Ovary (tissue), 7 donors: ENCODE measurements at regions not wholly inside any gene's neighbourhood (a gene's known extent, or its start where the extent isn't known, plus 50 kb on each side); places are given as distances from the start of the nearest gene placed in this dataset.

Experiments used
- DNase-seq, 5 donors: peaks; one replicate each; pipeline ENCODE4 v3.0.0-alpha.2; 2019 to 2020
- H3K27ac ChIP-seq, 2 donors: fragments of 200-600 bp; one replicate each; pipeline versions ENCODE4 v1.5.1 to v1.8.0; 2019 to 2022
- H3K27me3 ChIP-seq: fragments of 200-600 bp; one replicate; pipeline ENCODE4 v1.8.0; 2022
- H3K36me3 ChIP-seq: fragments of 200-600 bp; sonication (generic); one replicate; pipeline ENCODE4 v1.5.1; 2019
- H3K4me1 ChIP-seq: one replicate; pipeline ENCODE4 v1.8.1; 2013; ENCODE audit warnings: mild to moderate bottlenecking, moderate library complexity; ENCODE audit not compliant: insufficient read depth
- H3K4me3 ChIP-seq: fragments of 200-600 bp; sonication (generic); one replicate; pipeline ENCODE4 v1.5.1; 2017
- H3K9me3 ChIP-seq, 2 donors: fragments of 200-600 bp in 1 of 2; sonication (generic) in 1 of 2; one replicate each; pipeline versions ENCODE4 v1.5.1 to v1.8.1; 2013 to 2019; ENCODE audit warnings: mild to moderate bottlenecking in 1 of 2, moderate library complexity in 1 of 2
- CTCF ChIP-seq, 3 donors: fragments of 450-650 bp in 2 of 3; fragments of 200-600 bp in 1 of 3; IDR thresholded peaks; one replicate each; pipeline versions ENCODE4 v1.5.1 to v1.8.0; 2016 to 2022; ENCODE audit warnings: antibody characterized with exemption in 3 of 3, mild to moderate bottlenecking in 1 of 3
- EP300 ChIP-seq: sonication (generic); formaldehyde crosslinking; IDR thresholded peaks from one replicate; pipeline ENCODE4 v1.6.1; 2017; ENCODE audit warnings: antibody characterized with exemption
- POLR2A ChIP-seq: fragments of 450-650 bp; IDR thresholded peaks from one replicate; pipeline ENCODE4 v1.6.1; 2017; ENCODE audit warnings: antibody characterized with exemption, mild to moderate bottlenecking, moderate library complexity
- WGBS, 3 donors: extraction: QIAGEN DNeasy Blood & Tissue Kit in 1 of 3; methylation state at CpG; one replicate each; pipeline versions ENCODE4 v1.1.5 to v1.1.7; 2013 to 2017; 5-methylcytosine and 5-hydroxymethylcytosine counted together
- intact Hi-C, 4 donors: fragments of 100-400 bp; cut with DNase I; formaldehyde crosslinking; loops; one replicate each; pipeline versions ENCODE4 v1.11.0 to v1.15.1; 2022 to 2023
- donor health status: DM: no; HTN: no; CAD: no; lungs with moderate emphysema.
- donor health status: DM: no; HTN: no; CAD: no.
- donor health status: Bipolar disorder and iron deficiency.
- donor health status: DM: no; HTN: no; CAD: no.
- donor health status: DM: yes; HTN: yes; CAD: no.

- Histone ChIP-seq H3K4me1 (no peaks in the 10 kb centered on the region), H3K36me3 (no peaks in the 10 kb centered on the region), H3K27ac (no peak overlapping the region), H3K9me3 (no peaks in the 10 kb centered on the region), H3K27me3 (no peaks in the 10 kb centered on the region), H3K4me3 (no peak overlapping the region)
- WGBS, 3 donors: 60 to 69% (median 62%) methylated on average over 8 of the region's 8 CpGs
- DNase-seq: no peak
- TF ChIP-seq POLR2A (no peak), EP300 (no peak), CTCF (IDR thresholded peaks at IDR 0.05) (no peak)
- intact Hi-C loops: loop anchor here in 1 of 4 donors (5.0 kb wide), 1 partner anchor 1278 kb away; no protein-coding TSS in a partner anchor
Measured at GRCh38 chrX:1074755-1075154, 137.7 kb downstream of the CRLF2 start.

GRCh38 chrX:1074172-1074571, 138.3 kb downstream of the CRLF2 start:
- no peaks in the 10 kb centered on the region for H3K9me3 ChIP-seq
- DNase-seq: no peak
- no peak overlapping the region for H3K4me3 ChIP-seq
- WGBS, 3 donors: 90 to 91% (median 91%) methylated on average over 3 of the region's 3 CpGs
- H3K36me3 ChIP-seq: no peaks in the 10 kb centered on the region
- no peak for TF ChIP-seq EP300
- TF ChIP-seq POLR2A: no peak
- TF ChIP-seq CTCF (IDR thresholded peaks at IDR 0.05): no peak
- intact Hi-C loops: loop anchor here in 1 of 4 donors (5.0 kb wide), 1 partner anchor 1278 kb away; no protein-coding TSS in a partner anchor
- no peak overlapping the region for H3K27ac ChIP-seq
- H3K4me1 ChIP-seq: no peaks in the 10 kb centered on the region
- H3K27me3 ChIP-seq: no peaks in the 10 kb centered on the region

- Histone ChIP-seq H3K9me3 (no peaks in the 10 kb centered on the region), H3K36me3 (no peaks in the 10 kb centered on the region), H3K27ac (no peak overlapping the region), H3K4me1 (no peaks in the 10 kb centered on the region), H3K4me3 (no peak overlapping the region), H3K27me3 (no peaks in the 10 kb centered on the region)
- no peak for TF ChIP-seq POLR2A
- no peak for TF ChIP-seq EP300
- TF ChIP-seq CTCF (IDR thresholded peaks at IDR 0.05): no peak
- WGBS, 3 donors: 86 to 90% (median 86%) methylated on average over 24 of the region's 24 CpGs
- DNase-seq: no peak
- intact Hi-C loops: loop anchor here in 1 of 4 donors (5.0 kb wide), 1 partner anchor 1279 kb away; no protein-coding TSS in a partner anchor
Measured at GRCh38 chrX:1072637-1073377, 139.6 kb downstream of the CRLF2 start.

GRCh38 chrX:1071351-1071750, 141.1 kb downstream of the CRLF2 start:
- no peak overlapping the region for H3K27ac ChIP-seq
- intact Hi-C loops: loop anchor here in 1 of 4 donors (5.0 kb wide), 1 partner anchor 1281 kb away; no protein-coding TSS in a partner anchor
- no peaks in the 10 kb centered on the region for H3K36me3 ChIP-seq
- 84 to 92% (median 90%) methylated on average over 9 of the region's 9 CpGs for WGBS, 3 donors
- H3K4me1 ChIP-seq: no peaks in the 10 kb centered on the region
- TF ChIP-seq EP300: no peak
- TF ChIP-seq CTCF (IDR thresholded peaks at IDR 0.05): no peak
- no peak for TF ChIP-seq POLR2A
- H3K9me3 ChIP-seq: no peaks in the 10 kb centered on the region
- no peak overlapping the region for H3K4me3 ChIP-seq
- DNase-seq: no peak
- H3K27me3 ChIP-seq: no peaks in the 10 kb centered on the region
